ENCODE measurements at regions not wholly inside any gene's neighbourhood (a gene's known extent, or its start where the extent isn't known, plus 50 kb on each side); places are given as distances from the start of the nearest gene placed in this dataset.
"Not testable (repeated sequence)": the region's sequence is repeated elsewhere in the genome, so short reads cannot be mapped to it uniquely, and the experiment has no call there.

- no peak for DNase-seq (ENCODE audit: low read depth in 1 of 2, low spot score in 1 of 2)
Measured at GRCh38 chr17:53353919-53354351, 468.8 kb upstream of the KIF2B start.

- no peak for DNase-seq (ENCODE audit: low read depth in 1 of 2, low spot score in 1 of 2)
Measured at GRCh38 chr17:53344778-53345177, 477.9 kb upstream of the KIF2B start.

GRCh38 chr17:53336281-53336680 is 486.4 kb upstream of the KIF2B start:
- DNase-seq (ENCODE audit: low read depth in 1 of 2, low spot score in 1 of 2), result no peak

- no peak for DNase-seq (ENCODE audit: low read depth in 1 of 2, low spot score in 1 of 2)
Measured at GRCh38 chr17:53335443-53335842, 487.3 kb upstream of the KIF2B start.

- DNase-seq (ENCODE audit: low read depth in 1 of 2, low spot score in 1 of 2), result no peak
Measured at GRCh38 chr17:53330756-53331155, 492.0 kb upstream of the KIF2B start.

GRCh38 chr17:53321651-53322050 is 501.1 kb upstream of the KIF2B start:
- no peak for DNase-seq (ENCODE audit: low read depth in 1 of 2, low spot score in 1 of 2)

- no peak for DNase-seq (ENCODE audit: low read depth in 1 of 2, low spot score in 1 of 2)
Measured at GRCh38 chr17:53319947-53320346, 502.8 kb upstream of the KIF2B start.

- no peak for DNase-seq (ENCODE audit: low read depth in 1 of 2, low spot score in 1 of 2)
Measured at GRCh38 chr17:53316988-53317387, 505.7 kb upstream of the KIF2B start.

GRCh38 chr17:53316073-53316472 is 506.7 kb upstream of the KIF2B start:
- DNase-seq (ENCODE audit: low read depth in 1 of 2, low spot score in 1 of 2), result no peak

- no peak for DNase-seq (ENCODE audit: low read depth in 1 of 2, low spot score in 1 of 2)
Measured at GRCh38 chr17:53314521-53314920, 508.2 kb upstream of the KIF2B start.

- DNase-seq (ENCODE audit: low read depth in 1 of 2, low spot score in 1 of 2), result no peak
Measured at GRCh38 chr17:53313746-53314145, 509.0 kb upstream of the KIF2B start.

GRCh38 chr17:53278466-53278865 is 544.3 kb upstream of the KIF2B start:
- no peak for DNase-seq (ENCODE audit: low read depth in 1 of 2, low spot score in 1 of 2)

GRCh38 chr17:53273126-53273525 is 549.6 kb upstream of the KIF2B start:
- no peak for DNase-seq (ENCODE audit: low read depth in 1 of 2, low spot score in 1 of 2)

- DNase-seq (ENCODE audit: low read depth in 1 of 2, low spot score in 1 of 2), result no peak
Measured at GRCh38 chr17:53270936-53271335, 551.8 kb upstream of the KIF2B start.

GRCh38 chr17:53264730-53265129 is 558.0 kb upstream of the KIF2B start:
- DNase-seq (ENCODE audit: low read depth in 1 of 2, low spot score in 1 of 2), result no peak

GRCh38 chr17:53253956-53254597 is 568.6 kb upstream of the KIF2B start:
- DNase-seq (ENCODE audit: low read depth in 1 of 2, low spot score in 1 of 2), result no peak

- no peak for DNase-seq (ENCODE audit: low read depth in 1 of 2, low spot score in 1 of 2)
Measured at GRCh38 chr17:53249036-53249435, 573.7 kb upstream of the KIF2B start.

- DNase-seq (ENCODE audit: low read depth in 1 of 2, low spot score in 1 of 2), result no peak
Measured at GRCh38 chr17:53234138-53234537, 588.6 kb upstream of the KIF2B start.

- DNase-seq (ENCODE audit: low read depth in 1 of 2, low spot score in 1 of 2), result no peak
Measured at GRCh38 chr17:53227514-53227913, 595.2 kb upstream of the KIF2B start.

- DNase-seq (ENCODE audit: low read depth in 1 of 2, low spot score in 1 of 2), result no peak
Measured at GRCh38 chr17:53227111-53227510, 595.6 kb upstream of the KIF2B start.

- no peak for DNase-seq (ENCODE audit: low read depth in 1 of 2, low spot score in 1 of 2)
Measured at GRCh38 chr17:53219821-53220220, 602.9 kb upstream of the KIF2B start.

- no peak for DNase-seq (ENCODE audit: low read depth in 1 of 2, low spot score in 1 of 2)
Measured at GRCh38 chr17:53218723-53219122, 604.0 kb upstream of the KIF2B start.

GRCh38 chr17:53217311-53217710 is 605.4 kb upstream of the KIF2B start:
- no peak for DNase-seq (ENCODE audit: low read depth in 1 of 2, low spot score in 1 of 2)

- not testable (repeated sequence) for DNase-seq (ENCODE audit: low read depth in 1 of 2, low spot score in 1 of 2)
Measured at GRCh38 chr17:53208935-53209334, 613.8 kb upstream of the KIF2B start.
